Aorta (tissue), 5 donors: ENCODE measurements at regions not wholly inside any gene's neighbourhood (a gene's known extent, or its start where the extent isn't known, plus 50 kb on each side); places are given as distances from the start of the nearest gene placed in this dataset.

Experiments used
- ATAC-seq: fragments of 200-7000 bp; cut with Tn5 transposase; one replicate; pipeline ENCODE4 v1.9.1; 2022; ENCODE audit warnings: moderate library complexity; ENCODE audit not compliant: low FRiP score
- DNase-seq, 2 donors: peaks; one replicate each; pipeline ENCODE4 v3.0.0-alpha.2; 2020
- H3K27ac ChIP-seq, 2 donors: one replicate each; pipeline ENCODE4 v1.5.1; 2013; ENCODE audit warnings: low read length in 2 of 2, mild to moderate bottlenecking in 2 of 2, moderate library complexity in 2 of 2, control low read depth in 1 of 2, inconsistent platforms in 1 of 2, low read depth in 1 of 2
- H3K27me3 ChIP-seq, 2 donors: one replicate each; pipeline ENCODE4 v1.6.1; 2013; ENCODE audit warnings: control low read depth in 1 of 2, low read length in 1 of 2, mild to moderate bottlenecking in 1 of 2, moderate library complexity in 1 of 2; ENCODE audit not compliant: insufficient read depth in 2 of 2, control insufficient read depth in 1 of 2
- H3K36me3 ChIP-seq, 2 donors: one replicate each; pipeline ENCODE4 v1.6.1; 2013; ENCODE audit warnings: control low read depth in 1 of 2, low read length in 1 of 2, mild to moderate bottlenecking in 1 of 2; ENCODE audit not compliant: insufficient read depth in 2 of 2, control insufficient read depth in 1 of 2
- H3K4me1 ChIP-seq, 2 donors: one replicate each; pipeline ENCODE4 v1.6.1; 2013; ENCODE audit warnings: low read length in 2 of 2, control low read depth in 1 of 2, mild to moderate bottlenecking in 1 of 2, moderate library complexity in 1 of 2; ENCODE audit not compliant: insufficient read depth in 2 of 2, control insufficient read depth in 1 of 2
- H3K4me3 ChIP-seq, 2 donors: one replicate each; pipeline ENCODE4 v1.5.1; 2013; ENCODE audit warnings: low read length in 2 of 2, control low read depth in 1 of 2, mild to moderate bottlenecking in 1 of 2
- H3K9me3 ChIP-seq: one replicate; pipeline ENCODE4 v1.6.1; 2013; ENCODE audit warnings: mild to moderate bottlenecking, low read length; ENCODE audit not compliant: control insufficient read depth
- WGBS, 2 donors: extraction: QIAGEN DNeasy Blood & Tissue Kit; methylation state at CpG; one replicate each; pipeline ENCODE4 v1.1.7; 2013; 5-methylcytosine and 5-hydroxymethylcytosine counted together
- intact Hi-C, 2 donors: fragments of 100-400 bp; cut with DNase I; formaldehyde crosslinking; loops; one replicate each; pipeline versions ENCODE4 v1.14.2 to v1.15.0; 2022
- donor health status: healthy with polysubstance abuse.
- donor health status: Bipolar disorder and iron deficiency.
- donor health status: DM: no; HTN: no; CAD: no.
- donor health status: DM: no; HTN: no; CAD: no.
- donor health status: DM: yes; HTN: yes; CAD: no.

GRCh38 chr9:631596-631995, 209.9 kb upstream of the DMRT1 start:
- 65% methylated on average over 1 of the region's 1 CpG for WGBS, 2 donors
- ATAC-seq = no peak
- intact Hi-C loops = no loop called here
- Histone ChIP-seq H3K4me3 (no peak overlapping the region), H3K27me3 (no peaks in the 10 kb centered on the region), H3K27ac (no peak overlapping the region), H3K36me3 (no peaks in the 10 kb centered on the region), H3K4me1 (peaks cover 0 to 9% of the 10 kb centered on the region in 2 donors), H3K9me3 (no peaks in the 10 kb centered on the region)
- DNase-seq = no peak

DNA sequence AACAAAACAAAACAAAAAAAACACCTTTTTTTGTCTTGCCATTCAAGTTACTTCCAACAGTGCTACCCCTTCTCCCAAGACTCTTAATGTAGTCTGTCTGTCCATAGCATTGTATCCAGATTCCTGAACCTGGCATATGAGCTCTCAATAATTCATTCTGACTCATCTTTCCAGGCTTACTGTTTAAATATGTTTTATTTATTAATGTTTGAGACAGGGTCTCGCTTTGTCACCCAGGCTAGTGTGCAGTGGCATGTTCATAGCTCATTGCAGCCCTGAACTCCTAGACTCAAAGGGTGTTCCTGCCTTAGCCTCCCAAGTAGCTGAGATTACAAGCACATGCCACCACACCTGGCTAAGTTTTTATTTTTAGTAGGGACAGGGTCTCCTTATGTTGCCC, 208.0 kb upstream of the DMRT1 start:
- no peak for ATAC-seq
- intact Hi-C loops = no loop called here
- Histone ChIP-seq H3K36me3 (no peaks in the 10 kb centered on the region), H3K27ac (no peak overlapping the region), H3K4me1 (peaks cover 1 to 3% of the 10 kb centered on the region in 2 donors), H3K27me3 (no peaks in the 10 kb centered on the region), H3K4me3 (no peak overlapping the region), H3K9me3 (no peaks in the 10 kb centered on the region)
- DNase-seq = no peak
- 97 to 100% methylated on average over 1 of the region's 1 CpG for WGBS, 2 donors

DNA sequence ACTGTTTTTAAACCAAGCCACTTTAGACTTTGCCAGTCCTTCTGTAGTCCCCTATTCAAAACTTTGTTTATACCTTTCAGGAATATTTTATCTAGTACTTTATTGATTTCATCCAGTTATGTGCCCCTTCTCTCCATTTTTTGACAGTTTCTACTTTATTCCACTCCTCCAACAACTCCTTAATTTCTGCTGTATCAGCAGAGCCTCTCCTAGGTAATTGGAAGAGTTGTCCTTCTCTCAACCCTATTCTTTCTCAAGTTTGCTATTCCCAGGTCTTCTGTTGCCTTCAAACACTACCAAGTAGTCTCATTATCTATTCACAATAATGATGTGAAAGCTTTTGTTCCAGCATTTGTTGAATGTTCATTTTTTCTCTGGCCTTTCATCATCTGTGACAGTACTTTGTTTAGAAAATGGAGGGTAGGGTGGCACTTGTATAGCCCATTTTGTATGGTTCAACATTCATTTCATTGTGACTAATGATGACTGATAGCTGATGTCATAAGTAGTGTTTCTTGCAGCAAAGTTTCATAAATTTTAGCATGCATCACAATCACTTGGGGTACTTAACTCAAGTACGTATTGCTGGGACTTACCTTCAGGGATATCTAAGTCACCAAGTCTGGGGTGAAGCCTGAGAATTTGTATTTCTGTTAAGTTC, 204.4 kb upstream of the DMRT1 start:
- no peaks in the 10 kb centered on the region for H3K27me3 ChIP-seq
- H3K36me3 ChIP-seq = no peaks in the 10 kb centered on the region
- peaks cover 3% of the 10 kb centered on the region in 2 donors for H3K4me1 ChIP-seq
- no peak overlapping the region for H3K4me3 ChIP-seq
- no peak overlapping the region for H3K27ac ChIP-seq
- DNase-seq = no peak
- intact Hi-C loops = no loop called here
- 96 to 100% methylated on average over 1 of the region's 1 CpG for WGBS, 2 donors
- no peaks in the 10 kb centered on the region for H3K9me3 ChIP-seq
- ATAC-seq = no peak

GRCh38 chr9:638152-638551, 203.3 kb upstream of the DMRT1 start:
- H3K27me3 ChIP-seq = no peaks in the 10 kb centered on the region
- H3K4me3 ChIP-seq = no peak overlapping the region
- H3K36me3 ChIP-seq = no peaks in the 10 kb centered on the region
- ATAC-seq (no peak), DNase-seq (no peak)
- peaks cover 3% of the 10 kb centered on the region in 2 donors for H3K4me1 ChIP-seq
- intact Hi-C loops = no loop called here
- H3K9me3 ChIP-seq = no peaks in the 10 kb centered on the region
- 43 to 44% methylated on average over 3 of the region's 3 CpGs for WGBS, 2 donors
- H3K27ac ChIP-seq = no peak overlapping the region

- Histone ChIP-seq H3K4me3 (no peak overlapping the region), H3K27me3 (no peaks in the 10 kb centered on the region), H3K27ac (peak overlapping the region; percentile 42 to 84), H3K4me1 (peaks cover 3% of the 10 kb centered on the region in 2 donors), H3K9me3 (no peaks in the 10 kb centered on the region), H3K36me3 (no peaks in the 10 kb centered on the region)
- 31 to 39% methylated on average over 6 of the region's 6 CpGs for WGBS, 2 donors
- ATAC-seq (no peak), DNase-seq (no peak)
- intact Hi-C loops = loop anchor here in 1 of 2 donors (5.0 kb wide), 1 partner anchor 40 kb away; no protein-coding TSS in a partner anchor
Measured at GRCh38 chr9:642014-642413, 199.5 kb upstream of the DMRT1 start.

- H3K9me3 ChIP-seq = no peaks in the 10 kb centered on the region
- intact Hi-C loops = loop anchor here in 1 of 2 donors (5.0 kb wide), 1 partner anchor 38 kb away; no protein-coding TSS in a partner anchor
- 97% methylated on average over 5 of the region's 5 CpGs for WGBS, 2 donors
- no peak overlapping the region for H3K27ac ChIP-seq
- ATAC-seq (no peak), DNase-seq (no peak)
- H3K27me3 ChIP-seq = no peaks in the 10 kb centered on the region
- no peaks in the 10 kb centered on the region for H3K36me3 ChIP-seq
- no peak overlapping the region for H3K4me3 ChIP-seq
- peaks cover 0 to 3% of the 10 kb centered on the region in 2 donors for H3K4me1 ChIP-seq
Measured at GRCh38 chr9:643966-644365, 197.5 kb upstream of the DMRT1 start.

DNA sequence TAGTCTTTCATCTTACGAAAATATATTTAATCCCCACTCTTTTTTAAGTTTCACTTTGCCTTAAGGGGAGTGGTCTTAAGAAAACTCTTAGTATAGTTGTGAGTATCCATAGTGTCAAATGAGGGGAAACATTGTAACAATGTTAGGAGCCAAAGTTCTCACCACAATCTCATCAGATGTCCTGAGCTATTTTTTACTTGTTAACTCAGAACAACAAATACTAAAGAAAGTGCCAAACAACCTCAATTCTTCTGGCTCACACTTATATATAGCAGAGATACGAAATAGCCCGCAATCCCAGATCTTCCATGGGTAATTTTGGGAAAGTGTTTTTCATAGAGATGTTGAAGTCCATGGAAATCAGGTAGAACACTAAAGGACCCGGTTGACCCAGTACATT, 194.0 kb upstream of the DMRT1 start:
- no peaks in the 10 kb centered on the region for H3K27me3 ChIP-seq
- H3K27ac ChIP-seq = no peak overlapping the region
- DNase-seq (no peak), ATAC-seq (no peak)
- H3K4me3 ChIP-seq = no peak overlapping the region
- H3K36me3 ChIP-seq = no peaks in the 10 kb centered on the region
- H3K4me1 ChIP-seq = peaks cover 4 to 6% of the 10 kb centered on the region in 2 donors
- intact Hi-C loops = no loop called here
- WGBS, 2 donors = 35 to 42% methylated on average over 4 of the region's 4 CpGs
- H3K9me3 ChIP-seq = no peaks in the 10 kb centered on the region

- 33 to 40% methylated on average over 9 of the region's 9 CpGs for WGBS, 2 donors
- H3K4me3 ChIP-seq = peak overlapping the region; percentile 9 to 60
- intact Hi-C loops = no loop called here
Measured at GRCh38 chr9:649128-650074, 192.1 kb upstream of the DMRT1 start.

More at GRCh38 chr9:649128-650074, 192.1 kb upstream of the DMRT1 start:
- Histone ChIP-seq H3K27me3 (no peaks in the 10 kb centered on the region), H3K36me3 (no peaks in the 10 kb centered on the region), H3K4me1 (peaks cover 6% of the 10 kb centered on the region in 2 donors), H3K27ac (peak overlapping the region; percentile 28 to 82), H3K9me3 (no peaks in the 10 kb centered on the region)
- no peak for DNase-seq
- no peak for ATAC-seq
